Coronary artery (tissue), 2 donors: ENCODE measurements at regions not wholly inside any gene's neighbourhood (a gene's known extent, or its start where the extent isn't known, plus 50 kb on each side); places are given as distances from the start of the nearest gene placed in this dataset.

Experiments
- DNase-seq: peaks from one replicate; pipeline ENCODE4 v3.0.0-alpha.2; 2017; ENCODE audit warnings: low spot score
- H3K27ac ChIP-seq, 2 donors: fragments of 200-600 bp; sonication (generic); one replicate each; pipeline ENCODE4 v1.5.1; 2016 to 2019
- H3K4me3 ChIP-seq: fragments of 200-600 bp; sonication (generic); 2 replicates; pipeline ENCODE4 v1.5.1; 2016; ENCODE audit warnings: mild to moderate bottlenecking, moderate library complexity
- CTCF ChIP-seq: fragments of 200-600 bp; sonication (generic); IDR thresholded peaks from one replicate; pipeline ENCODE4 v1.5.1; 2019; ENCODE audit warnings: antibody characterized with exemption

DNA sequence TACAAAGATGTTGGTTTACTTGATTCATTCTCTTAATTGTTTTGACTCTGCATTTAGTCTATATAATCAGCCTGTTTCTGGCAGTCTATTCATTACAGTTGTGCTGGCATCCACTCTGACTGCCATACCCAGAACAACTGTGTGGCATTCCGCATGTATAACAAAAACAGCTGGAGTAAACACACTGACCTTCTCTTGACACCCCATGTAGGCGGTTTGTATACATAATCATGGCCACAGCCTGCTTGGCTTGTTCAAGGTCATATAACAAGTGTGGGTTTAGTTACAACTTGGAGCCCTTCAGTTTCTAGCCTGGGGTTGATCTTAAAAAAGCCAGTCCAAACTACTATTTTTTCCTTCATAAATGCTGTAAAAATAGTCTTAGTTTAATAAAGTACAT is 70.9 kb downstream of the MBL2 start:
- H3K4me3 ChIP-seq, result no peak overlapping the region
- H3K27ac ChIP-seq, result no peak overlapping the region
- TF ChIP-seq CTCF, result no peak
- no peak for DNase-seq

- Histone ChIP-seq H3K4me3 (no peak overlapping the region), H3K27ac (no peak overlapping the region)
- no peak for TF ChIP-seq CTCF
- DNase-seq, result no peak
These were observed 69.1 kb downstream of the MBL2 start for GRCh38 chr10:52703451-52703850.

DNA sequence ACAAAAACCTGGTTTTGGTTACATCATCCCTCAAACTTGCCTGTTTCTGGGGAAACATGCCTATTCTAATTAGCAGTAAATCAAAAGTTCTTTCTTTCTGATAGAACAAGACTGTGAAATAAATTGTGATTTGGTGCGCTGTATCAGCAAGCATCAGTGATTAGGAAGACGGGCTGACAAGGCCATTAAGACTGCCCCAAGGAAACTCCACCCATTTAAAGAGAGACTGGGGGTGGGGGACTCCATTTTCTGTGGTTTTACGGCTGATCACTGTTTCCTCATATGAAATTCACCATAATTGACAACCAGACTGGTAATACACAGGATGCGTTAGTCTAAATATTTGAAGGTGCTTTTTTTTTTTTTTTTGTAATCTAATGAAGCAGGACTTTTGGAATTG is 68.7 kb downstream of the MBL2 start:
- DNase-seq, result no peak
- Histone ChIP-seq H3K27ac (no peak overlapping the region), H3K4me3 (no peak overlapping the region)
- no peak for TF ChIP-seq CTCF

DNA sequence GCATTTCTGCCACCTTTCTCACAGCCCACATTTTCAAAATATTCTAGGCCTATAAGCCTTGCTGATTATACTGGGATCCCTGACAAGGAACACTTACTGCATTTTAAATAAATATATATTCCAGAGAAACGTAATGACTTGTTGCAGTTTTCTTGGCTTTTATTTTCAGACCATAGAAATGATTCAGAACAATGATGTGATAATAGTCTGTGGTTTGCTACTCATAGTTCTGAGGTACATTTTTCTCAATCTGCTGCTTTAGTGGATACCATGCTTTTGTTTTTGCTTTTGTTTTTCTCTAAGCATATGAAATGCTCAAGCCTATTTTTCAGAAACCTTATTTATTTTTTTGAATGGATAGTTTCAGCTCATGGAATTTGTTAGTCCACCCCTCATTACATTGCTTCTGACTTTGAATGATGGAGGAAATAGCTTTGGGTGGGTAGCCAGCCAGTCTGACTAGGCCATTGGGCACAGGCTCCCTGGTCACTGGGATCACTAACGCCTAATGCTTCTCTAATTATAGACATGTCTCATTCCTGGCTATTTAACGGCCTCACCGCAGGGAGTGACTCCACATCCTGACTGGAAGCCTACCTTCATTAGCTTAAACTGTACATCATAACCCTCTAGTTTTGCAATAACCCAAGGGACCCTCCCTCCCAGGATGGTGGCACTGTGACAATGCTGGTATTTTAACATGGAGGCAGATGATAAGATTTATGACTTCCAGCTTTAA is 66.1 kb downstream of the MBL2 start:
- H3K27ac ChIP-seq, result no peak overlapping the region
- no peak for TF ChIP-seq CTCF
- H3K4me3 ChIP-seq, result no peak overlapping the region
- no peak for DNase-seq
